GM12891 (cell line): ENCODE measurements at regions not wholly inside any gene's neighbourhood (a gene's known extent, or its start where the extent isn't known, plus 50 kb on each side); places are given as distances from the start of the nearest gene placed in this dataset.

ENCODE experiments used
- PAX5 ChIP-seq: IDR thresholded peaks from 2 replicates; pipeline ENCODE4 v1.6.1; 2011; ENCODE audit warnings: low read length, moderate library complexity, mild to moderate bottlenecking; ENCODE audit not compliant: insufficient read depth, severe bottlenecking
- POLR2A ChIP-seq: IDR thresholded peaks from 2 replicates; pipeline ENCODE4 v1.6.1; 2011; ENCODE audit warnings: low read depth, low read length, control low read depth
- POLR2AphosphoS5 ChIP-seq: IDR thresholded peaks from 2 replicates; pipeline ENCODE4 v1.6.1; 2011; ENCODE audit warnings: low read depth, low read length, control low read depth
- TAF1 ChIP-seq: IDR thresholded peaks from 2 replicates; pipeline ENCODE4 v1.6.1; 2011; ENCODE audit warnings: low read depth, low read length, control low read depth

DNA sequence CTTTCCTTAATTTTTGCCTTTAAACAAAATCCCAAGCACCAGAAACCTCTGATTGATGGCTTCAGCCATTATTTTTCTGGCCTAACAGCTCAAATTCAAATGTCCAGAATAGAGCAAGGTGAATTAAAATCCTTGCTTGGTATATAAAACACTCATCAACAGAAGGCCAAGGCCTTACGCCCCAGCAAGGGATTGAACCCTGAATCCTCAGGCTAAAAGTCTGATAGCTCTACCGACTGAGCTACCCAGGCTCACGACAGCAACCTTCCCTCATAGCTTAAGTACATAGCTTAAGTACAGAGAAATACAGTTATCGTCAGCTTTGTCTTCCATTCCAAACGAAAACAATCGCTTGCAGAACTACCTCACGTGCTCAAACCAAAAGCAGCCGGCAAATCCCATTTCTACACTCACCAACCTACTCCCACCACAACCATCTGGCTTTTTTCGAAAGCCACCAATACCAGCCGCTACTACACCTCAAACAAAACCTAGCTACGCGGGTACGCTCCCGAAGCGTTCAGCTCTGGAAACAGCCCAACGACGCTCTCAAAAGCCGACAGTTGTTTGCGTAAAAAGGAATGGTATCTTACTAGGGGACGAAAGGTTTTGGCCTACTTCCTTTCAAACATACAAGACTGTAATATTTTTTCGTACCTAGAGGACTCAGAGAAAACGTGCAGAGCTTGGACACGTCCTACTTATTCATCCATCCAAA, 167.5 kb downstream of the GPX5 start:
- TF ChIP-seq POLR2AphosphoS5, result no peak
- TF ChIP-seq POLR2A, result no peak
- no peak for TF ChIP-seq TAF1
- no peak for TF ChIP-seq PAX5
